ENCODE measurements at regions not wholly inside any gene's neighbourhood (a gene's known extent, or its start where the extent isn't known, plus 50 kb on each side); places are given as distances from the start of the nearest gene placed in this dataset.

GRCh38 chr6:6460416-6460815 lies 128.1 kb upstream of the LY86 start:
- TF ChIP-seq CTCF (IDR thresholded peaks at IDR 0.05; ENCODE audit: poor library complexity): no peak
- no peak for TF ChIP-seq EZH2phosphoT487 (IDR thresholded peaks at IDR 0.05; ENCODE audit: low read depth, severe bottlenecking, unreplicated experiment)
- TF ChIP-seq EZH2 (IDR thresholded peaks at IDR 0.05; ENCODE audit: borderline replicate concordance): no peak

Measured in hepatocyte (in vitro differentiated cells).